ENCODE measurements at regions not wholly inside any gene's neighbourhood (a gene's known extent, or its start where the extent isn't known, plus 50 kb on each side); places are given as distances from the start of the nearest gene placed in this dataset.

DNA sequence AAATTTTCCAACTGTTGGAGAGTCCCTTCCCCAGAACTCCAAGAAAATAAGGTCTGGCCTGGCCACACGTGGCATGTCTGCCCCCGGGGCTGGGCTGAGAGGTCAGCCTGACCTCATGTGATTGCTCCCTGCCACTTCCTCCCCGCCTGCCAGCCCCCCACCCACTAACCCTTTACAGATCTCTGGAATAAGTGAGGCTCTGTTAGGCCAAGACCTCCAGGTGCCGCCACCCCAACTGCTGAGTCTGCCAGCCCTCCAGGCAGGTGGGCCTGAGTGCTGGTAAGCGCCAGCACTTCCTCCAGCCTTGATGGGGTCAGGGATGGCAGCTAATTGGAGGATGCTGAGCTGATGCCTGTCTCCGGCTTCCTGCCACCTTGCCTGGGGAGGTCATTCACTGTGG, 658.4 kb downstream of the MED13L start (continued):
- TF ChIP-seq PATZ1 (CRISPR knock-in tag; IDR thresholded peaks at IDR 0.05; ENCODE audit: borderline replicate concordance) (no peak), BACH2 (CRISPR knock-in tag; IDR thresholded peaks at IDR 0.05; ENCODE audit: borderline replicate concordance) (no peak), TOX (CRISPR knock-in tag; IDR thresholded peaks at IDR 0.05; ENCODE audit: borderline replicate concordance) (no peak)

- TF ChIP-seq PPARA (CRISPR knock-in tag; IDR thresholded peaks at IDR 0.05; ENCODE audit: borderline replicate concordance), result no peak
- no peak for TF ChIP-seq ZNF565 (CRISPR knock-in tag; conservative IDR thresholded peaks at IDR 0.05; ENCODE audit: low read depth)
- no peak for TF ChIP-seq RARB (CRISPR knock-in tag; IDR thresholded peaks at IDR 0.05)
- TF ChIP-seq, protein P1, sequence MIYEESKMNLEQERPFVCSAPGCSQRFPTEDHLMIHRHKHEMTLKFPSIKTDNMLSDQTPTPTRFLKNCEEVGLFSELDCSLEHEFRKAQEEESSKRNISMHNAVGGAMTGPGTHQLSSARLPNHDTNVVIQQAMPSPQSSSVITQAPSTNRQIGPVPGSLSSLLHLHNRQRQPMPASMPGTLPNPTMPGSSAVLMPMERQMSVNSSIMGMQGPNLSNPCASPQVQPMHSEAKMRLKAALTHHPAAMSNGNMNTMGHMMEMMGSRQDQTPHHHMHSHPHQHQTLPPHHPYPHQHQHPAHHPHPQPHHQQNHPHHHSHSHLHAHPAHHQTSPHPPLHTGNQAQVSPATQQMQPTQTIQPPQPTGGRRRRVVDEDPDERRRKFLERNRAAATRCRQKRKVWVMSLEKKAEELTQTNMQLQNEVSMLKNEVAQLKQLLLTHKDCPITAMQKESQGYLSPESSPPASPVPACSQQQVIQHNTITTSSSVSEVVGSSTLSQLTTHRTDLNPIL (CRISPR knock-in tag; IDR thresholded peaks at IDR 0.05; ENCODE audit: low read depth), result no peak
- no peak for ATAC-seq
These were observed 659.4 kb downstream of the MED13L start for GRCh38 chr12:115618105-115618504.

DNA sequence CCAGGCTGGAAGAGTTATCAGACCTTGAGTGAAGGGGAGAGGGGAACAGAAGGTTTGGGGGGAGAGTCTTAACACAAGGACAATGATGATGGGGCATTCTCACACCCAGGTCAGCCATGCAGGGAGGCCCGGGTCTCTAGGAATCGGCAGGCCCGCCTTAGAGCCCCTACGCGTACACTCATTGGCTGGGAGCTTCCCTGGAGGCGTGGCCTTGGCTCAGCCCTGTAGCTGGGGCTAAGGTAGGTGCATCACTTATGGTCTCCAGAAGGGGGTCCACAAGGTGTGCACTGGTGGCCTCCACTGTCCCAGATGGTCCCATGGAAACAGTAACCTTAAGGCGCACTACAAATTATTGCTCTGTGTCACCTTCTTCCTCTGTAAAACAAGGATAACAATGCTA, 660.1 kb downstream of the MED13L start:
- TF ChIP-seq SNAI2 (CRISPR knock-in tag; IDR thresholded peaks at IDR 0.05) (no peak), ESRRG (CRISPR knock-in tag; IDR thresholded peaks at IDR 0.05) (no peak)
- no peak for ATAC-seq

DNA sequence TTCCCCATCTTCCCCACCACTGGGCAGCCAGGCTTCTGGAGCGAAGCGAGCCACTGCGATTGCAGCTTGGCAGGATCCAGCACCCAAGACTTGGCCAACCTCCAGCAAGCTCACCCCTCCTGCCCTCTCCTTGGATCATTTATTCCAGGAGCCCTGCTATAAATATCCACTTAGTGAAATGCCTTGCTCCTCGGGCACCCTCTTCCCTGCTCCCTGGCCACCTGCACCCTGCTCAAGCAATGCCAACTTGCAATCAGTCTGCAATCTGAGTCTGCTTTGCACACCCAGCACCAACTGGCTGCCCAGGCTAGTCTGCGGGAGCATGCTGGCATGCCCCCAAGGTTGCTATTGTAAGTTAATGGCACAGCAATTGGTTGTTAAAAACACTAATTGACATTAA, 666.0 kb downstream of the MED13L start:
- ATAC-seq, result no peak; the same call in 2 of the 3 replicates
- no peak for TF ChIP-seq BACH2 (CRISPR knock-in tag; IDR thresholded peaks at IDR 0.05; ENCODE audit: borderline replicate concordance)
- no peak for TF ChIP-seq SNAI2 (CRISPR knock-in tag; IDR thresholded peaks at IDR 0.05)
- TF ChIP-seq TOX (CRISPR knock-in tag; IDR thresholded peaks at IDR 0.05; ENCODE audit: borderline replicate concordance), result no peak
- no peak for TF ChIP-seq TCF4 (CRISPR knock-in tag; IDR thresholded peaks at IDR 0.05; ENCODE audit: borderline replicate concordance)
- no peak for TF ChIP-seq ARNTL (CRISPR knock-in tag; IDR thresholded peaks at IDR 0.05; ENCODE audit: borderline replicate concordance, low read depth)
- TF ChIP-seq ZC3H10 (CRISPR knock-in tag; IDR thresholded peaks at IDR 0.05), result no peak
- TF ChIP-seq ESRRG (CRISPR knock-in tag; IDR thresholded peaks at IDR 0.05), result no peak
- TF ChIP-seq, protein P1 (CRISPR knock-in tag; IDR thresholded peaks at IDR 0.05; ENCODE audit: low read depth), result no peak

GRCh38 chr12:115609347-115609746, 668.1 kb downstream of the MED13L start:
- no peak for ATAC-seq

More at GRCh38 chr12:115609347-115609746, 668.1 kb downstream of the MED13L start:
- TF ChIP-seq ZFP3 (CRISPR knock-in tag; IDR thresholded peaks at IDR 0.05), result no peak
- TF ChIP-seq, protein P2, sequence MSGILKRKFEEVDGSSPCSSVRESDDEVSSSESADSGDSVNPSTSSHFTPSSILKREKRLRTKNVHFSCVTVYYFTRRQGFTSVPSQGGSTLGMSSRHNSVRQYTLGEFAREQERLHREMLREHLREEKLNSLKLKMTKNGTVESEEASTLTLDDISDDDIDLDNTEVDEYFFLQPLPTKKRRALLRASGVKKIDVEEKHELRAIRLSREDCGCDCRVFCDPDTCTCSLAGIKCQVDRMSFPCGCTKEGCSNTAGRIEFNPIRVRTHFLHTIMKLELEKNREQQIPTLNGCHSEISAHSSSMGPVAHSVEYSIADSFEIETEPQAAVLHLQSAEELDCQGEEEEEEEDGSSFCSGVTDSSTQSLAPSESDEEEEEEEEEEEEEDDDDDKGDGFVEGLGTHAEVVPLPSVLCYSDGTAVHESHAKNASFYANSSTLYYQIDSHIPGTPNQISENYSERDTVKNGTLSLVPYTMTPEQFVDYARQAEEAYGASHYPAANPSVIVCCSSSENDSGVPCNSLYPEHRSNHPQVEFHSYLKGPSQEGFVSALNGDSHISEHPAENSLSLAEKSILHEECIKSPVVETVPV (CRISPR knock-in tag; IDR thresholded peaks at IDR 0.05), result no peak
- TF ChIP-seq ZFP30 (CRISPR knock-in tag; IDR thresholded peaks at IDR 0.05), result no peak
- no peak for TF ChIP-seq OSR1 (CRISPR knock-in tag; IDR thresholded peaks at IDR 0.05)
- no peak for TF ChIP-seq RARB (CRISPR knock-in tag; IDR thresholded peaks at IDR 0.05)
- no peak for TF ChIP-seq PATZ1 (CRISPR knock-in tag; IDR thresholded peaks at IDR 0.05; ENCODE audit: borderline replicate concordance)
- TF ChIP-seq TOX (CRISPR knock-in tag; IDR thresholded peaks at IDR 0.05; ENCODE audit: borderline replicate concordance), result no peak
